RWPE2 (cell line): ENCODE measurements at regions not wholly inside any gene's neighbourhood (a gene's known extent, or its start where the extent isn't known, plus 50 kb on each side); places are given as distances from the start of the nearest gene placed in this dataset.

Experiments
- ATAC-seq: fragments of 200-7000 bp; cut with Tn5 transposase; 3 replicates; pipeline ENCODE4 v1.9.1; 2021; ENCODE audit warnings: low read depth
- DNase-seq: peaks from one replicate; pipeline ENCODE4 v3.0.0-alpha.2; 2020; ENCODE audit warnings: low spot score
- H3K27ac ChIP-seq: fragments of 450-650 bp; 2 replicates; pipeline ENCODE4 v1.5.1; 2017; ENCODE audit warnings: mild to moderate bottlenecking; ENCODE audit not compliant: poor library complexity, severe bottlenecking
- H3K27me3 ChIP-seq: fragments of 250-450 bp; sonication (Bioruptor Pico); 2 replicates; pipeline ENCODE4 v1.5.1; 2021; ENCODE audit warnings: mild to moderate bottlenecking, moderate library complexity; ENCODE audit not compliant: insufficient read depth, poor library complexity, severe bottlenecking
- H3K36me3 ChIP-seq: fragments of 250-450 bp; sonication (Bioruptor Pico); 2 replicates; pipeline ENCODE4 v1.5.1; 2020; ENCODE audit warnings: low read depth, mild to moderate bottlenecking, moderate library complexity
- H3K4me1 ChIP-seq: fragments of 250-450 bp; sonication (Bioruptor Pico); 2 replicates; pipeline ENCODE4 v1.5.1; 2021; ENCODE audit warnings: mild to moderate bottlenecking, moderate library complexity; ENCODE audit not compliant: insufficient read depth, poor library complexity, severe bottlenecking
- H3K4me3 ChIP-seq: fragments of 250-450 bp; sonication (Bioruptor Pico); 2 replicates; pipeline ENCODE4 v1.5.1; 2021; ENCODE audit warnings: mild to moderate bottlenecking, moderate library complexity; ENCODE audit not compliant: severe bottlenecking
- H3K9me3 ChIP-seq: fragments of 250-450 bp; sonication (Bioruptor Pico); 2 replicates; pipeline ENCODE4 v1.5.1; 2021; ENCODE audit warnings: mild to moderate bottlenecking, moderate library complexity; ENCODE audit not compliant: severe bottlenecking
- TF ChIP-seq, protein P1 (sequence below): fragments of 450-650 bp; IDR thresholded peaks from one replicate; pipeline ENCODE4 v1.5.1; 2017; ENCODE audit warnings: mild to moderate bottlenecking, moderate library complexity; ENCODE audit not compliant: poor library complexity, severe bottlenecking

DNA sequence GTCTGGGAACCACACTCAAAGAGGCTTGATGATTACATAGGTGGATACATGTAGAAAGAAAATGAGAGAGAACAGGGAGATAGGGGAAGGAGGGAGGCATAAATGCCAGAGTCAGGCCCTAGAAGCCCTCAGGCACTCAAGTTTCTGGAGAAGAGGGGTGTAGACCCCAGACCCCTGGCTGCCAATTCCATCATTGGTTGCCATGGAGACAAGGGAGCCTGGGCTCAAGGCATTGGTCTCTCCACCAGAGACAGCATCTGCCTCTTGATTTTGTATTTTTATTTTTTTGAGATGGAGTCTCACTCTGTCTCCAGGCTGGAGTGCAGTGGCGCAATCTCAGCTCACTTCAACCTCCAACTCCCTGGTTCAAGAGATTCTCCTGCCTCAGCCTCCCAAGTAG is 114.3 kb upstream of the GRIK3 start:
- no peaks in the 10 kb centered on the region for H3K9me3 ChIP-seq
- no peaks in the 10 kb centered on the region for H3K4me1 ChIP-seq
- ATAC-seq (no peak), DNase-seq (no peak)
- no peaks in the 10 kb centered on the region for H3K27me3 ChIP-seq
- H3K27ac ChIP-seq = no peak overlapping the region
- TF ChIP-seq, protein P1, sequence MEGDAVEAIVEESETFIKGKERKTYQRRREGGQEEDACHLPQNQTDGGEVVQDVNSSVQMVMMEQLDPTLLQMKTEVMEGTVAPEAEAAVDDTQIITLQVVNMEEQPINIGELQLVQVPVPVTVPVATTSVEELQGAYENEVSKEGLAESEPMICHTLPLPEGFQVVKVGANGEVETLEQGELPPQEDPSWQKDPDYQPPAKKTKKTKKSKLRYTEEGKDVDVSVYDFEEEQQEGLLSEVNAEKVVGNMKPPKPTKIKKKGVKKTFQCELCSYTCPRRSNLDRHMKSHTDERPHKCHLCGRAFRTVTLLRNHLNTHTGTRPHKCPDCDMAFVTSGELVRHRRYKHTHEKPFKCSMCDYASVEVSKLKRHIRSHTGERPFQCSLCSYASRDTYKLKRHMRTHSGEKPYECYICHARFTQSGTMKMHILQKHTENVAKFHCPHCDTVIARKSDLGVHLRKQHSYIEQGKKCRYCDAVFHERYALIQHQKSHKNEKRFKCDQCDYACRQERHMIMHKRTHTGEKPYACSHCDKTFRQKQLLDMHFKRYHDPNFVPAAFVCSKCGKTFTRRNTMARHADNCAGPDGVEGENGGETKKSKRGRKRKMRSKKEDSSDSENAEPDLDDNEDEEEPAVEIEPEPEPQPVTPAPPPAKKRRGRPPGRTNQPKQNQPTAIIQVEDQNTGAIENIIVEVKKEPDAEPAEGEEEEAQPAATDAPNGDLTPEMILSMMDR = no peak
- no peak overlapping the region for H3K4me3 ChIP-seq
- H3K36me3 ChIP-seq = no peaks in the 10 kb centered on the region

DNA sequence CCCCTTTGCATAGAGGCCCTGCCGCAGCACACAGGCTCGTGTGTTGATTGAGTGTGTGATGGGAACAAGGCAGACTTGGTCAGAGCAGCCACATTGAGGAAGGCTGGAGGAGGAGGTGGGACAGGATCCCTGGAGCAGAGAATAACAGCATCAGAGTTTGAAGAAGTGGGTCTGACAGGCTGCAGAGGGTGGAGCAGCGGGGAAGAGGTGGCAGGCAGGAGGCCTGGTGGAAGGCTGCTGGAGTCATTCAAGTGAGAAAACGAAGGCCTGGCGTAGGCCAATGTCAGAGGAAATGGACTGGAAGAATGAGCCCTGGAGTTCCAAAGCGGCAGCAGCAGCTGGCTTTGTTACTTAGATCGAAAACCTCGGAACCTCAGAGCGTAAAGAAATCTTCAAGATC is 115.0 kb upstream of the GRIK3 start:
- no peaks in the 10 kb centered on the region for H3K9me3 ChIP-seq
- no peak overlapping the region for H3K27ac ChIP-seq
- no peaks in the 10 kb centered on the region for H3K27me3 ChIP-seq
- no peak overlapping the region for H3K4me3 ChIP-seq
- H3K4me1 ChIP-seq = no peaks in the 10 kb centered on the region
- TF ChIP-seq, protein P1 = no peak
- no peak for ATAC-seq
- DNase-seq = no peak
- no peaks in the 10 kb centered on the region for H3K36me3 ChIP-seq

DNA sequence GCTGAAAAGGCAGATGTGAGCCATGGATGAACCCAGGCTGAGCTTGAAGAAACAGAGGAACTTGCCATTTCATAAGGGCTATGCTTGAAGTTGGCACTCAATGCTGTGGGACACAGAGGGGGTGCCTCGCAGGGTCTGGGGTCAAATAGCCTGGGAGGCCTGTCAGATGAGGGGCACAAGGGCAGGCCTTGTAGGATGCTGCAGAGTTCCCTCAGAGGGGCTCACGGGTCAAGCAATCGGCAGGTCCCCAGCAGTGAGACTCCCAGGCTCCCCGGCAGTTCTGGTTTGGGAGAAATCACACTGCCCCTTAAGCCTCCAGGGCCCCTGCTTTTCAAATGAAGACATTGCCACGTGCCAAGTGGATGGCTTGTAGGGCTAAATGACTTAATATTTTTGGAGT is 116.7 kb upstream of the GRIK3 start:
- Histone ChIP-seq H3K27ac (no peak overlapping the region), H3K9me3 (no peaks in the 10 kb centered on the region), H3K4me1 (no peaks in the 10 kb centered on the region), H3K27me3 (no peaks in the 10 kb centered on the region), H3K36me3 (no peaks in the 10 kb centered on the region), H3K4me3 (no peak overlapping the region)
- TF ChIP-seq, protein P1 = no peak
- ATAC-seq (no peak), DNase-seq (no peak)

DNA sequence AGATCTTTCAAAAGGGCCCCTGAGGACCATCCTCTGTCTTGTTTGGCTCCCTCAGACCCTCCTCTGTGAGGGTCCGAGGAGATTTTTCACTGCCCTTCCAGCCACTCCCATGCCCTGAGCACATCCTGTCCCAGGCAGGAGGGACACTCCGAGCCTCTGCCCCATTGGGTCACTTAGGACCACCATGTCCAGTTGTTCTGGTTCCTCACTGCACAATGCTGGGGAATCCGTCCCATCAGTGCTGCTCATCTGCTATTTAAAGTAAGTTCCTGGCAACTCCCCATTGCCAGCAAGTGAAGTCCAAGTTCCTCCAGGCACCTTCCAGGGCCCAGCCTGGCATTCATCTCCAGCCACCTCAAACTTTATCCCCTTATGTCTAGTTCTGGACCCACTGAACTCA is 117.5 kb upstream of the GRIK3 start:
- no peak overlapping the region for H3K4me3 ChIP-seq
- TF ChIP-seq, protein P1 = no peak
- ATAC-seq = no peak
- H3K9me3 ChIP-seq = no peaks in the 10 kb centered on the region
- H3K27ac ChIP-seq = no peak overlapping the region
- H3K4me1 ChIP-seq = no peaks in the 10 kb centered on the region
- no peaks in the 10 kb centered on the region for H3K36me3 ChIP-seq
- no peaks in the 10 kb centered on the region for H3K27me3 ChIP-seq
- DNase-seq = no peak

DNA sequence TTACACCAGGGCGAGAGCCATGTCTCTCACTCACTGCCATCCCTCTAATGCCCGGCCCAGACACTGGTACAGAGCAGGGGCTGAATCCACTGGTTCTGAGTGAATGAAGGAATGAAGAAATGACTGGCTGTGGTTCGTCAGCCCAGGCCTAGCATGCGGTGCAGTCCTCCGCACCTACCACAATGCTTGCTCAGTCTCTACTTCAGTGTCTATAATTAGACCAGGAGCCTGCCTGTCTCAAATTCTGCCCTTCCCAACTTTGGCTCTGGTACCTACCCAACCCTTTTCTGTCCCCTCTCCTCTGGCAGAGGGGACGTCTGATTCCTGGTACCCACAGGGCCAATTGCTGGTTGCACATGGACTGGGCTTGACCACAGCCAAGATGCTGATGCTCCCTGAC is 118.2 kb upstream of the GRIK3 start:
- Histone ChIP-seq H3K27me3 (no peaks in the 10 kb centered on the region), H3K4me3 (no peak overlapping the region), H3K9me3 (no peaks in the 10 kb centered on the region), H3K27ac (no peak overlapping the region), H3K4me1 (no peaks in the 10 kb centered on the region), H3K36me3 (no peaks in the 10 kb centered on the region)
- no peak for DNase-seq
- TF ChIP-seq, protein P1 = no peak
- ATAC-seq = no peak
